ENCODE measurements at regions not wholly inside any gene's neighbourhood (a gene's known extent, or its start where the extent isn't known, plus 50 kb on each side); places are given as distances from the start of the nearest gene placed in this dataset.

DNA sequence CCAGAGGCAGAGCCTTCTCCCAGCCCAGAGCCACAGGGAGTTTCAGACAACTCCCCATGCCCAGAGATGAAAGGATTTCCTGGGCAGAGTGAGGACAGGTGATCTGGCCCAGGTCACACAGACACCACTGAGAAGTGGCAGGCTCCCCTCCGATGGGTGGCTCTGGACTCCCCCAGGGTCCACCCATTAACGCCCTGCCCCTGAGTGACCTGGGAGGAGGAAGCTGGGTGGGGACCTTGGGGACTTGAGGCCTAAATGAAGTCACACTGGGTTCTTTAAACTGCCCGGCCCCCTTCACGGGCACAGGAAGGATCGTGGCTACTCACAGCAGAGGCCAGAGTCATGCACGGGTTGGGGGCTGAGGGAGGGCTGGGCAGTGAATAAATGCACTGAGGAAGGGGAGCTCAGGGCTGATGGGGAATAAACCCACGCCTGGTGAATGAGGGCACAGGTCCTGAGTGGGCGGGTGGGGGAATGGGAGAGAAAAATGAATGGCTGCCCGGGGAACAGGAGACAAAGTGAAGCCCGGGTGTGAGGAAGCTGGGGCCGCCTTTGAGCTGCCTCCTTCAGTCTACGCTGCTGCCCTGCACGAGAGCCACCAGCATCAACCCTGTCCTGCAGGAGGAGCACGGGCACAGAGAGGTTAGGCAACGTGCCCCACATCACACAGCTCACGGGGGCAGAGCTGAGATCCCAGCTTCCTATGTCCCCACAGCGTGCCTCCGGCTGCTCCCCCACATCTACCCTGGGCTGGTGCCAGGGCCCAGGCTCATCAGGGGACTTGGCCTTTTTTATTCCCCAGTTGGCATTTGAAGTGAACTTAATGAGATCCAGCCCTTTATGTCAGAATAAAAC, 404.3 kb downstream of the MATN1 start:
- H3K4me2 ChIP-seq (ENCODE audit: low read length), result no peak overlapping the region
- no peaks in the 10 kb centered on the region for H3K4me1 ChIP-seq (ENCODE audit: insufficient read depth, low read length)
- H3K36me3 Mint-ChIP-seq (ENCODE audit: low read depth, unreplicated experiment), result no peaks in the 10 kb centered on the region
- no peak overlapping the region for H3K4me3 ChIP-seq (ENCODE audit: insufficient read depth, low read depth, low read length)
- H3K9ac ChIP-seq (ENCODE audit: low read length), result no peak overlapping the region
- peaks cover 10% of the 10 kb centered on the region for H3K9me3 Mint-ChIP-seq (ENCODE audit: unreplicated experiment)
- H2AFZ ChIP-seq (ENCODE audit: low read depth, low read length), result no peak overlapping the region
- FAIRE-seq, result no peak
- no peak for DNase-seq (ENCODE audit: low read depth)
- H3K9me3 ChIP-seq (ENCODE audit: insufficient read depth, low read depth, low read length), result no peaks in the 10 kb centered on the region
- TF ChIP-seq EZH2 (IDR thresholded peaks at IDR 0.05; ENCODE audit: insufficient read depth, low read length), result no peak
- TF ChIP-seq, protein P1, sequence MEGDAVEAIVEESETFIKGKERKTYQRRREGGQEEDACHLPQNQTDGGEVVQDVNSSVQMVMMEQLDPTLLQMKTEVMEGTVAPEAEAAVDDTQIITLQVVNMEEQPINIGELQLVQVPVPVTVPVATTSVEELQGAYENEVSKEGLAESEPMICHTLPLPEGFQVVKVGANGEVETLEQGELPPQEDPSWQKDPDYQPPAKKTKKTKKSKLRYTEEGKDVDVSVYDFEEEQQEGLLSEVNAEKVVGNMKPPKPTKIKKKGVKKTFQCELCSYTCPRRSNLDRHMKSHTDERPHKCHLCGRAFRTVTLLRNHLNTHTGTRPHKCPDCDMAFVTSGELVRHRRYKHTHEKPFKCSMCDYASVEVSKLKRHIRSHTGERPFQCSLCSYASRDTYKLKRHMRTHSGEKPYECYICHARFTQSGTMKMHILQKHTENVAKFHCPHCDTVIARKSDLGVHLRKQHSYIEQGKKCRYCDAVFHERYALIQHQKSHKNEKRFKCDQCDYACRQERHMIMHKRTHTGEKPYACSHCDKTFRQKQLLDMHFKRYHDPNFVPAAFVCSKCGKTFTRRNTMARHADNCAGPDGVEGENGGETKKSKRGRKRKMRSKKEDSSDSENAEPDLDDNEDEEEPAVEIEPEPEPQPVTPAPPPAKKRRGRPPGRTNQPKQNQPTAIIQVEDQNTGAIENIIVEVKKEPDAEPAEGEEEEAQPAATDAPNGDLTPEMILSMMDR (IDR thresholded peaks at IDR 0.05; ENCODE audit: insufficient read depth, low read depth, low read length), result no peak
- no peaks in the 10 kb centered on the region for H4K20me1 ChIP-seq (ENCODE audit: insufficient read depth, low read length)
- no peak overlapping the region for H3K27ac ChIP-seq (ENCODE audit: low read depth, low read length)
- H3K79me2 ChIP-seq (ENCODE audit: insufficient read depth, low read length), result no peaks in the 10 kb centered on the region
- H3K27me3 ChIP-seq (ENCODE audit: insufficient read depth, low read length), result peaks cover 9% of the 10 kb centered on the region
- no peak overlapping the region for H3K4me3 Mint-ChIP-seq (ENCODE audit: unreplicated experiment)
- no peak overlapping the region for H3K27ac Mint-ChIP-seq (ENCODE audit: unreplicated experiment)
- no peaks in the 10 kb centered on the region for H3K36me3 ChIP-seq (ENCODE audit: insufficient read depth, low read length)
- peaks cover under 1% of the 10 kb centered on the region for H3K4me1 Mint-ChIP-seq (ENCODE audit: low read depth, unreplicated experiment)
- H3K27me3 Mint-ChIP-seq (ENCODE audit: low read depth, unreplicated experiment), result peaks cover 63% of the 10 kb centered on the region

DNA sequence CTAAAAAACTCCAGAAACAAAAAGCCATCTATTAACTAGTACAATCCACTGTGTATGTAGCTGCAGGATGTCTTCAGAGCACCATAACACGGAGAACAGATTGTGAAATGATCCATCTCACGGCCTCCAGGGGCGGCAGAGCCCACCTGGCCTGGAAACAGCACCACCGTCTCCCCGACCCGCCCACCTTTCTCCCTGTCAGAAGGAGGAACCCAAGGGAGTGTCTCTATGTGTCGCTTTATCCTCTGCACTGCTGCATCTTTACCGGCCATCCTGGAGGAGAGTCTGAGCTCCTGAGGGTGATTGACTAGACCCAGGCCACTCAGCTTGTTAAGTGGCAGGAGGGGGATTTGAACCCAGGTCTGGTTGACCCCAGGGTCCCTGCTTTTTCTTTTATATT, 405.0 kb downstream of the MATN1 start:
- H3K4me3 Mint-ChIP-seq (ENCODE audit: unreplicated experiment), result no peak overlapping the region
- peaks cover 67% of the 10 kb centered on the region for H3K27me3 Mint-ChIP-seq (ENCODE audit: low read depth, unreplicated experiment)
- Histone ChIP-seq H3K9me3 (ENCODE audit: insufficient read depth, low read depth, low read length) (no peaks in the 10 kb centered on the region), H3K27ac (ENCODE audit: low read depth, low read length) (no peak overlapping the region), H3K4me3 (ENCODE audit: insufficient read depth, low read depth, low read length) (no peak overlapping the region), H3K36me3 (ENCODE audit: insufficient read depth, low read length) (no peaks in the 10 kb centered on the region), H3K4me1 (ENCODE audit: insufficient read depth, low read length) (no peaks in the 10 kb centered on the region), H3K27me3 (ENCODE audit: insufficient read depth, low read length) (peaks cover 6% of the 10 kb centered on the region), H2AFZ (ENCODE audit: low read depth, low read length) (no peak overlapping the region), H3K4me2 (ENCODE audit: low read length) (no peak overlapping the region), H3K9ac (ENCODE audit: low read length) (no peak overlapping the region), H4K20me1 (ENCODE audit: insufficient read depth, low read length) (no peaks in the 10 kb centered on the region), H3K79me2 (ENCODE audit: insufficient read depth, low read length) (no peaks in the 10 kb centered on the region)
- H3K27ac Mint-ChIP-seq (ENCODE audit: unreplicated experiment), result no peak overlapping the region
- FAIRE-seq (no peak), DNase-seq (ENCODE audit: low read depth) (no peak)
- H3K36me3 Mint-ChIP-seq (ENCODE audit: low read depth, unreplicated experiment), result no peaks in the 10 kb centered on the region
- TF ChIP-seq, protein P1 (IDR thresholded peaks at IDR 0.05; ENCODE audit: insufficient read depth, low read depth, low read length), result no peak
- TF ChIP-seq EZH2 (IDR thresholded peaks at IDR 0.05; ENCODE audit: insufficient read depth, low read length), result no peak
- peaks cover 10% of the 10 kb centered on the region for H3K9me3 Mint-ChIP-seq (ENCODE audit: unreplicated experiment)
- H3K4me1 Mint-ChIP-seq (ENCODE audit: low read depth, unreplicated experiment), result no peaks in the 10 kb centered on the region

DNA sequence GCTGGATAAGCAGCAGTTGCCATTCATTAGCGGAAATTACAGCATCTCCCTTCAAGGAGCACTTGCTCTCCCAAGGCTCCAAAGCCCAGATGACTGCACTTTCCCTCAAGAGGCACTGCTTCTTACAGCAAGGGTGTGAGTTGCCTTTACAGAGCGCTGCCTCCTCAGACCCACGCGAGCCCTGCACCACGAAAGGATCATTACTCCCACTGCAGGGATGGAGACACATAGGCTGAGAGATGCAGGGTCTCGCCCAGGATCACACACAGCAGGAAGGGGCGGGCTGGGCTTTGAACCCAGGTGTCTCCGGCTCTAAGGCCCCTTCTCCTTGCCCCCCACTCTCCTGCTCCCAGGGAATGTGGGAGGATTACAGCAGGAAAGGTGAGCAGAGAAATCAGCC, 405.5 kb downstream of the MATN1 start:
- H3K9ac ChIP-seq (ENCODE audit: low read length), result no peak overlapping the region
- no peak overlapping the region for H3K4me2 ChIP-seq (ENCODE audit: low read length)
- FAIRE-seq (no peak), DNase-seq (ENCODE audit: low read depth) (no peak)
- H3K9me3 ChIP-seq (ENCODE audit: insufficient read depth, low read depth, low read length), result no peaks in the 10 kb centered on the region
- H3K79me2 ChIP-seq (ENCODE audit: insufficient read depth, low read length), result no peaks in the 10 kb centered on the region
- no peaks in the 10 kb centered on the region for H4K20me1 ChIP-seq (ENCODE audit: insufficient read depth, low read length)
- peaks cover 5% of the 10 kb centered on the region for H3K27me3 ChIP-seq (ENCODE audit: insufficient read depth, low read length)
- no peak overlapping the region for H2AFZ ChIP-seq (ENCODE audit: low read depth, low read length)
- peaks cover 66% of the 10 kb centered on the region for H3K27me3 Mint-ChIP-seq (ENCODE audit: low read depth, unreplicated experiment)
- H3K27ac Mint-ChIP-seq (ENCODE audit: unreplicated experiment), result no peak overlapping the region
- no peaks in the 10 kb centered on the region for H3K4me1 ChIP-seq (ENCODE audit: insufficient read depth, low read length)
- H3K4me3 Mint-ChIP-seq (ENCODE audit: unreplicated experiment), result no peak overlapping the region
- no peaks in the 10 kb centered on the region for H3K4me1 Mint-ChIP-seq (ENCODE audit: low read depth, unreplicated experiment)
- peaks cover 10% of the 10 kb centered on the region for H3K9me3 Mint-ChIP-seq (ENCODE audit: unreplicated experiment)
- H3K27ac ChIP-seq (ENCODE audit: low read depth, low read length), result no peak overlapping the region
- no peaks in the 10 kb centered on the region for H3K36me3 Mint-ChIP-seq (ENCODE audit: low read depth, unreplicated experiment)
- H3K36me3 ChIP-seq (ENCODE audit: insufficient read depth, low read length), result no peaks in the 10 kb centered on the region
- no peak overlapping the region for H3K4me3 ChIP-seq (ENCODE audit: insufficient read depth, low read depth, low read length)
- no peak for TF ChIP-seq EZH2 (IDR thresholded peaks at IDR 0.05; ENCODE audit: insufficient read depth, low read length)
- TF ChIP-seq, protein P1 (IDR thresholded peaks at IDR 0.05; ENCODE audit: insufficient read depth, low read depth, low read length), result no peak
